ENCODE measurements at regions not wholly inside any gene's neighbourhood (a gene's known extent, or its start where the extent isn't known, plus 50 kb on each side); places are given as distances from the start of the nearest gene placed in this dataset.

DNA sequence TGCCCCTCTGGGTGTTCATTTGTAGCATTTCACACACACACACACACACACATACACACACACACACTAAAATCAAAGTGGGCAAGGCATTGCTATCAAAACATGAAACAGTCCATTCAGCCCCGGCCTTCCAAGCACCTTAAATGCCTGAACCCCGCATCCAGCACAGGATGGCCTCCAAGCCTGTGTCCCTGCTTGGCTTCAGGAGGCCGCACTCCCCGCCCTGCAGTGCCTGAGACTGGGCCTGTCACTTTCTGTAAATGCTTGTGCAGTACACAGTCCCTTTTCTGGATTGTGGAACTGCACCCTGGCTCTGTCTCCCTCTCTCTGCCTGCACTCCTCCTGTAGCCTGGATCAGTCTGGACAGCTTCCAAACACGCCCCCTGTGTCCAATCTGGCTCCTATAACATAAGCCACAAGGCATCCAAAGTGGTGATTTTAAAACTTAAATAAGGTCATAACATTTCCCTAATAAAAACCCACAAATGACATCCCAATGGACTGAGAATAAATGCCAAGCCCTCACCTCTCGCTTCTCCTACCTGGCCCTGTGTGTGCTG lies 972.2 kb upstream of the TMEM132C start:
- H3K27me3 ChIP-seq: peaks cover 0 to 20% (median 0%) of the 10 kb centered on the region in 9 donors
- DNase-seq (no peak), ATAC-seq (no peak)
- WGBS, 4 donors: 71 to 78% (median 73%) methylated on average over 6 of the region's 6 CpGs
- intact Hi-C loops (cut with DNase I): loop anchor here in 6 of 10 donors (5.0 to 10.0 kb wide), 3 partner anchors 182 to 190 kb away; no protein-coding TSS in a partner anchor
- TF ChIP-seq, protein P1, sequence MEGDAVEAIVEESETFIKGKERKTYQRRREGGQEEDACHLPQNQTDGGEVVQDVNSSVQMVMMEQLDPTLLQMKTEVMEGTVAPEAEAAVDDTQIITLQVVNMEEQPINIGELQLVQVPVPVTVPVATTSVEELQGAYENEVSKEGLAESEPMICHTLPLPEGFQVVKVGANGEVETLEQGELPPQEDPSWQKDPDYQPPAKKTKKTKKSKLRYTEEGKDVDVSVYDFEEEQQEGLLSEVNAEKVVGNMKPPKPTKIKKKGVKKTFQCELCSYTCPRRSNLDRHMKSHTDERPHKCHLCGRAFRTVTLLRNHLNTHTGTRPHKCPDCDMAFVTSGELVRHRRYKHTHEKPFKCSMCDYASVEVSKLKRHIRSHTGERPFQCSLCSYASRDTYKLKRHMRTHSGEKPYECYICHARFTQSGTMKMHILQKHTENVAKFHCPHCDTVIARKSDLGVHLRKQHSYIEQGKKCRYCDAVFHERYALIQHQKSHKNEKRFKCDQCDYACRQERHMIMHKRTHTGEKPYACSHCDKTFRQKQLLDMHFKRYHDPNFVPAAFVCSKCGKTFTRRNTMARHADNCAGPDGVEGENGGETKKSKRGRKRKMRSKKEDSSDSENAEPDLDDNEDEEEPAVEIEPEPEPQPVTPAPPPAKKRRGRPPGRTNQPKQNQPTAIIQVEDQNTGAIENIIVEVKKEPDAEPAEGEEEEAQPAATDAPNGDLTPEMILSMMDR (IDR thresholded peaks at IDR 0.05): no peak
- no peak for TF ChIP-seq POLR2A (IDR thresholded peaks at IDR 0.05)
- H3K9me3 ChIP-seq: no peaks in the 10 kb centered on the region
- H3K4me3 ChIP-seq: no peak overlapping the region
- H3K36me3 ChIP-seq: no peaks in the 10 kb centered on the region
- H3K4me1 ChIP-seq: no peaks in the 10 kb centered on the region
- H3K27ac ChIP-seq: no peak overlapping the region

DNA sequence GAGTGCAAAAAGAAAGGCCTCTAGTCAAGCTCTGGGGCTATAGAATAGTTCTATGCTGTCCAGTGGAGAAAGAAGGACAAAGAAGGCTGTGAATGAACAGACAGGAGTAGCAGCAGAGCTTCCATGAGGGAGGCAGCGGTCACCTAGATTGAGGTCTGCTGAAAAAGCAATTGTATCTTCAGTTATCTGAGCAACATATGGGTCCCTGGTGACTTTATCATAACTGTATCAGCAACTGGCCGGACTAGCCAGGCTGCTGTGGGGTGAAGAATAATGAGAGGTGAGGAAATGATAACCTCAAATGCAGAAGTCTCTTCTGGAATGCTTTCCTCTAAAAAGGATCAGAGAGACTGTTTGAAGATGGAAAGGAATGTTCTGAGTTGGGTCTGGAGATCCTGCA lies 971.3 kb upstream of the TMEM132C start:
- Histone ChIP-seq H3K4me1 (no peaks in the 10 kb centered on the region), H3K36me3 (no peaks in the 10 kb centered on the region), H3K9me3 (no peaks in the 10 kb centered on the region), H3K27ac (no peak overlapping the region), H3K27me3 (peaks cover 0 to 20% (median 0%) of the 10 kb centered on the region in 9 donors), H3K4me3 (no peak overlapping the region)
- DNase-seq: no peak
- intact Hi-C loops (cut with DNase I): loop anchor here in 1 of 10 donors (10.0 kb wide), 1 partner anchor 191 kb away; no protein-coding TSS in a partner anchor
- no peak for ATAC-seq
- TF ChIP-seq, protein P1 (IDR thresholded peaks at IDR 0.05): no peak
- no peak for TF ChIP-seq POLR2A (IDR thresholded peaks at IDR 0.05)
- 45 to 59% (median 51%) methylated on average over 2 of the region's 2 CpGs for WGBS, 4 donors

DNA sequence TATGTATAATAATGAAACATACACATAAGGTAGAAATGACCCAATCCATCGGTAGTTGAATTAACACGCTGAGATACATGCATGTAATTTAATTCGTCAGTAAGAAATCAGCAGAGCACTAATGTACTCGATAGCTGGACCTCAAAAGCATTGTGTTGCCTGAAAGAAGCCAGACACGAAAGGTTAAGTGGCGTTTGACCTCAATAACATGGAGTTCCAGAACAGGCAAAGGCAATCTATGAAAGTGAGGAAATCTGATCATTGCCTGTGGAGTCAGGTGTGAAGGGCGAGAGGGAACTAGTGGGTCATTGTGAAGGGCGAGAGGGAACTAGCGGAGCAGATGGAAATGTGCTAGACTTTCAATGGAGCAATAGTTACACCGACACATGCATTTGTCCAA lies 970.4 kb upstream of the TMEM132C start:
- no peak for ATAC-seq
- TF ChIP-seq, protein P1 (IDR thresholded peaks at IDR 0.05): no peak
- TF ChIP-seq POLR2A (IDR thresholded peaks at IDR 0.05): no peak
- intact Hi-C loops (cut with DNase I): loop anchor here in 1 of 10 donors (10.0 kb wide), 1 partner anchor 192 kb away; no protein-coding TSS in a partner anchor

DNA sequence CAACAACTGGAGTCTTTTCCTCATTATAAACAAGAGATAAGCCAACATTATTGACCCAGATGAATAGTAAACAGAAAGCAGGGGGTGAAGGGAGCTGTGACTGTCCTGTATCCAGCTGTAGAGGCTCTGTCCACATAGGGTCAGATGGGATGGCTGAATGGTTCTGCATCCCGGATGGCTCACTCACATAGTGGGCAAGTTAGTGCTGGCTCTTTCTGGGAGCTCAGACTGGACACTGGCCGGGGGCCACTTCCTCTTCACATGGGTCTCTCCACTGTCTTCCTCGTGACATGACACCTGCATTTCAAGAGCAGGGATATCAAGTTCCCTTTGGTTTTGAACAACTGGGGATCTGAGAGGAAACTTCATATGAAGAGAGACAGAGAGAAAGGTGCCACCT lies 969.6 kb upstream of the TMEM132C start:
- Histone ChIP-seq H3K4me3 (no peak overlapping the region), H3K9me3 (no peaks in the 10 kb centered on the region), H3K27me3 (peaks cover 0 to 33% (median 0%) of the 10 kb centered on the region in 9 donors), H3K27ac (no peak overlapping the region), H3K4me1 (no peaks in the 10 kb centered on the region), H3K36me3 (no peaks in the 10 kb centered on the region)
- intact Hi-C loops (cut with DNase I): loop anchor here in 1 of 10 donors (10.0 kb wide), 1 partner anchor 193 kb away; no protein-coding TSS in a partner anchor
- ATAC-seq: no peak
- 77 to 87% (median 82%) methylated on average over 3 of the region's 3 CpGs for WGBS, 4 donors
- no peak for DNase-seq
- no peak for TF ChIP-seq POLR2A (IDR thresholded peaks at IDR 0.05)
- TF ChIP-seq, protein P1 (IDR thresholded peaks at IDR 0.05): no peak

More for the DNA sequence above, 970.4 kb upstream of the TMEM132C start:
- Histone ChIP-seq H3K27me3 (peaks cover 0 to 29% (median 0%) of the 10 kb centered on the region in 9 donors), H3K36me3 (no peaks in the 10 kb centered on the region), H3K4me3 (no peak overlapping the region), H3K27ac (no peak overlapping the region), H3K4me1 (no peaks in the 10 kb centered on the region), H3K9me3 (no peaks in the 10 kb centered on the region)
- WGBS, 4 donors: 48 to 64% (median 57%) methylated on average over 10 of the region's 10 CpGs
- DNase-seq: no peak

All from heart left ventricle (tissue), 16 donors.